GM23338 (cell line): ENCODE measurements at regions not wholly inside any gene's neighbourhood (a gene's known extent, or its start where the extent isn't known, plus 50 kb on each side); places are given as distances from the start of the nearest gene placed in this dataset.

Source experiments
- CREB1 ChIP-seq: fragments of 250-450 bp; sonication (Bioruptor Pico); IDR thresholded peaks from 2 replicates; pipeline ENCODE4 v1.5.0; 2020; ENCODE audit warnings: low read depth, mild to moderate bottlenecking, moderate library complexity
- CTCF ChIP-seq, 2 experiments: fragments of 200-600 bp in 1 of 2; sonication (generic) in 1 of 2; conservative IDR thresholded peaks; 2 replicates each; pipeline versions ENCODE4 v1.5.1 to v1.6.1; 2016 to 2017; ENCODE audit warnings: antibody characterized with exemption in 2 of 2, low read depth in 2 of 2, mild to moderate bottlenecking in 2 of 2, moderate library complexity in 1 of 2
- EZH2 ChIP-seq: fragments of 200-600 bp; sonication (generic); IDR thresholded peaks from one replicate; pipeline ENCODE4 v1.8.0; 2017; ENCODE audit warnings: antibody characterized with exemption, mild to moderate bottlenecking, low read depth; ENCODE audit not compliant: unreplicated experiment
- JUNB ChIP-seq: IDR thresholded peaks from one replicate; pipeline ENCODE4 v1.6.1; 2016; ENCODE audit warnings: antibody characterized with exemption; ENCODE audit not compliant: unreplicated experiment
- POLR2AphosphoS5 ChIP-seq: IDR thresholded peaks from 2 replicates; pipeline ENCODE4 v1.6.1; 2016; ENCODE audit warnings: antibody characterized with exemption, low read depth
- REST ChIP-seq: IDR thresholded peaks from one replicate; pipeline ENCODE4 v1.6.1; 2018; ENCODE audit warnings: antibody characterized with exemption; ENCODE audit not compliant: unreplicated experiment
- ZNF331 ChIP-seq: fragments of 250-450 bp; sonication (Bioruptor Pico); IDR thresholded peaks from 2 replicates; pipeline ENCODE4 v1.5.0; 2020; ENCODE audit warnings: low read depth, mild to moderate bottlenecking, moderate library complexity

- TF ChIP-seq POLR2AphosphoS5 (no peak), CTCF (conservative IDR thresholded peaks at IDR 0.05; ENCODE audit: low read depth in 2 of 2) (no peak), JUNB (no peak), ZNF331 (CRISPR knock-in tag) (no peak), REST (no peak), EZH2 (no peak), CREB1 (no peak)
Measured at GRCh38 chr12:39125566-39125965, 220.2 kb upstream of the CPNE8 start.
